SIG-M5 treated with dmso at 0.1 percent for 504 hours (cell line): ENCODE measurements at regions not wholly inside any gene's neighbourhood (a gene's known extent, or its start where the extent isn't known, plus 50 kb on each side); places are given as distances from the start of the nearest gene placed in this dataset.
A peak's percentile ranks its signal among the peaks of the same experiment; 100 is the strongest.
"Not testable (repeated sequence)": the region's sequence is repeated elsewhere in the genome, so short reads cannot be mapped to it uniquely, and the experiment has no call there.

Experiments
- DNase-seq: peaks from one replicate; lab custom pipeline; 2025; ENCODE audit not compliant: unreplicated experiment; lab: John Stamatoyannopoulos, UW

GRCh38 chr5:17123010-17123409 is 94.4 kb upstream of the BASP1 start:
- no peak for DNase-seq

GRCh38 chr5:17123773-17124172 is 93.7 kb upstream of the BASP1 start:
- not testable (repeated sequence) for DNase-seq

GRCh38 chr5:17127743-17128231 is 89.6 kb upstream of the BASP1 start:
- no peak for DNase-seq

GRCh38 chr5:17129093-17129849 is 88.2 kb upstream of the BASP1 start:
- no peak for DNase-seq

GRCh38 chr5:17130302-17130701 is 87.1 kb upstream of the BASP1 start:
- peak; percentile 35 for DNase-seq

- DNase-seq: peak; percentile 45
These were observed 84.9 kb upstream of the BASP1 start for GRCh38 chr5:17132444-17133083.

GRCh38 chr5:17135050-17135449 is 82.4 kb upstream of the BASP1 start:
- DNase-seq: no peak

- peak; percentile 9 for DNase-seq
These were observed 74.1 kb upstream of the BASP1 start for GRCh38 chr5:17143335-17143734.

- no peak for DNase-seq
These were observed 71.1 kb upstream of the BASP1 start for GRCh38 chr5:17146280-17146841.

- no peak for DNase-seq
These were observed 70.3 kb upstream of the BASP1 start for GRCh38 chr5:17147170-17147569.

- no peak for DNase-seq
These were observed 69.8 kb upstream of the BASP1 start for GRCh38 chr5:17147617-17148016.

- DNase-seq: no peak
These were observed 69.0 kb upstream of the BASP1 start for GRCh38 chr5:17148481-17148880.

GRCh38 chr5:17149786-17150185 is 67.6 kb upstream of the BASP1 start:
- no peak for DNase-seq

GRCh38 chr5:17150531-17150930 is 66.9 kb upstream of the BASP1 start:
- no peak for DNase-seq

- DNase-seq: no peak
These were observed 65.7 kb upstream of the BASP1 start for GRCh38 chr5:17151686-17152085.

GRCh38 chr5:17154211-17154996 is 63.0 kb upstream of the BASP1 start:
- DNase-seq: peak; percentile 50

- no peak for DNase-seq
These were observed 61.0 kb upstream of the BASP1 start for GRCh38 chr5:17156463-17156862.

- no peak for DNase-seq
These were observed 60.1 kb upstream of the BASP1 start for GRCh38 chr5:17157294-17157693.

- DNase-seq: peak; percentile 71
These were observed 59.4 kb upstream of the BASP1 start for GRCh38 chr5:17157916-17158529.

- no peak for DNase-seq
These were observed 56.7 kb upstream of the BASP1 start for GRCh38 chr5:17160756-17161040.

GRCh38 chr5:17161662-17162061 is 55.8 kb upstream of the BASP1 start:
- DNase-seq: no peak
